GM18505 (cell line): ENCODE measurements at regions not wholly inside any gene's neighbourhood (a gene's known extent, or its start where the extent isn't known, plus 50 kb on each side); places are given as distances from the start of the nearest gene placed in this dataset.
"Not testable (repeated sequence)": the region's sequence is repeated elsewhere in the genome, so short reads cannot be mapped to it uniquely, and the experiment has no call there.

Experiments
- ATAC-seq: cut with Tn5 transposase; IDR thresholded peaks from one replicate; pipeline ENCODE4 v1.9.1; 2021; ENCODE audit not compliant: unreplicated experiment
- POLR2A ChIP-seq: IDR thresholded peaks from 4 replicates; pipeline ENCODE4 v1.6.1; 2011; ENCODE audit warnings: borderline replicate concordance; ENCODE audit not compliant: insufficient read depth, insufficient read length; ENCODE audit errors: extremely low read depth

DNA sequence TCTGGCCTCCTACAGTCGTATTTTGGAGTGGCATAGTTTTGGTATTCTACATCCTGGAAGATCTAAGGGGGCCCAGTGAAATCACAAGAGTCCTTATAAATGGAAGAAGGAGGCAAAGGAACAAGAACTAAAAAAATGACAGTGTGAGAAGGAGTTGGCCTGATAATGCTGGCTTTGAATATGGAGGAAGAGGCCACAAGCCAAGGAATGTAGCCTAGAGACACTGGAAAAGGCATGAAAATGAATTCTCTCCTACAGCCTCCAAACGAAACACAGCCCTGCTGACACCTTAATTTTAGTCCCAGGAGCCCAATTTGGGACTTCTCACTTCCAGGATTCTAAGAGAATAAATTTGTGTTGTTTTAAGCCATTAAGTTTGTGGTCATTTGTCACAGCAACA, 54.6 kb upstream of the LIPC start:
- no peak for ATAC-seq
- TF ChIP-seq POLR2A = no peak

DNA sequence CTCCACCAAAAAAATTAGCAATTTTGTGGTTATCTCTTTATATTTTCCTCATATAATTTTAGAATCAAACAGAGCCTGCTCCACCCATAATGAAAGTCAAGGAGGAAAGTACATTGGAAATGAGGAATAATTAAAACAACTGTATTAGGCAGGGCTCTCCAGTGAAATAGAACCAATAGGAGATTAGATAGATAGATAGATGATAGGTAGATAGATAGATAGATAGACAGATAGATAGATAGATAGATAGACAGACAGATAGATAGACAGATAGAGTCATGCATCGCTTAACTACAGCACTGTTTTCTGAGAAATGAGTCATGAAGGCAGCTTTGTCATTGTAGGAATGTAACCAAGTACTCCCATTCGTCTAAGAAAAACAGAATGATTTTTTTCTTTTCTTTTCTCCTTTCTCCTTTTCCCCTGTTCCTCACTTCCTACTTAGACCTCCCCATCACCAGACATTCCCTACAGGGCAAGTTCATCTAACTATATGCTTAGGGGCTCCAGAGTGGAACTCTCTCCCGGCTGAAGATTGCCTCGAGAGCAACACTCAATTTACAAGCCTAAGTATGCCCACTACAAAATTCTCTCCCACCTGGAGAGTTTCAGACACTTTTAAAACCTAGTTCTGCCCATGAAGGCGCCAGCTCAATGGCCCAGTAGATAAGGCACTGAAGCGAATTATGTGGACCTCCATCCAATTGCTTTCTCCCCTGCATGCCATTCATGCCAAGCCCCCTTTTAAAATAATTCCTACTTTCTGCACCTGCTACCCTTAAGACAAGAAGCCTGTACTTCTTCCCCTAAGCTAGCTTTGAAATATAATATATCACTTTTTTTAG, 53.3 kb upstream of the LIPC start:
- no peak for ATAC-seq
- no peak for TF ChIP-seq POLR2A

DNA sequence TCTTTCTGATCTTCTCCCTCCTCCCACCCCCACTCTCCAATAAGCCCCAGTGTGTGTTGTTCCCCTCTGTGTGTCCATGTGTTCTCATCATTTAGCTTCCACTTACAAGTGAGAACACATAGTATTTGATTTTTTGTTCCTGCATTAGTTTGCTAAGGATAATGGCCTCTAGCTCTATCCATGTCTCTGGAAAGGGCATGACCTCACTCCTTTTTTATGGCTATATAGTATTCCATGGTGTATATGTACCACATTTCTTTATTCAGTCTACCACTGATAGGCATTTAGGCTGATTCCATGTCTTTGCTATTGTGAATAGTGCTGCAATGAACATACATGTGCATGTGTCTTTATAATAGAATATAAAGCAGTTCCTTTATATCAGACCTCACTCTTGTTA, 52.3 kb upstream of the LIPC start:
- ATAC-seq = not testable (repeated sequence)

DNA sequence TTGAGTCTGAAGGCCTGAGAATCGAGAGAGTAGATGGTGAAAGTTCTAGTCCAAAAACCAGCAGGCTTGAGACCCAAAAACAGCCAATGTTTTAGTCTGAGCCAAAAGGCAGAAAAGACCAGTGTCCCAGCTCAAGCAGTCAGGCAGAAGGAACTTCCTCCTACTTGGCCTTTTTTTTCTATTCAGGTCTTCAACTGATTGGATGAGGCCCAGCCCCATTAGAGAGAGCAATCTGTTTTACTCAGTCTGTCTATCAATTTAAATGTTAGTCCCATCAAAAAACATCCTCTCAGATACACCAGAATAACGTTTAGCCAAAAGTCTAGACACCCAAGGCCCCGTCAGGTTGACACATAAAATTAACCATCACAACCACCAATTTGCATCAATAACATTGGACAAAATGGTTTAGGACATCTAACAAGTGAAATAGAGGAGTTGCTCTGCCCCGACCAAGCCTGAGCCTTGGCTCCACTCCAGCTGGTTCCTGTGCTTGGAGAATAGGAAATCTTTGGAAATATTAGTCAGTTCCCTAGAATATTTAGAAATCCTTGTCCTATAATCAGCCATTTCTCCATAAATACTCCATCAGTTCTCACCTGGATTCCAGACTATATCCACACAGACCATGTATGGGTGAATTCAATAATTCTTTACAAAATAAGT, 51.4 kb upstream of the LIPC start:
- no peak for ATAC-seq
- TF ChIP-seq POLR2A = no peak

DNA sequence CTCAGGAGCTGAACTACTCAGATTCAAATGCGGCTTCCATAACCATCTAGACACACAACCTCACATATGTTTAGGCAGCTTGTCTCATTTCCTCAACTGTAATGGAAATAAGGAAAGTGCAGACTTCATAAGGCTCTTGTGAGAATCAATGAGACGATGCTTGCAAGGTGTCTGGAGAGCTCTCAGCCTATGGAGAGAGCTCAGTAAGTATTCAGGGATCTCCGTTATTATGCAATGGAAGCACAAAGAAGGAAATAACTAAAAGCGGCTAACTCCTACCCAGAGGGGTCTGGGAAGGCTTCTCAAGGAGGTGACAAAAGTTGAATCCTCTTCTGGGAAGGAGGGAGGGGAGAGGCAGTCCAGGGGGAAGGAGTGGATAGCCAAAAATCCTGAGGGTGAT, 50.1 kb upstream of the LIPC start:
- ATAC-seq = no peak
- TF ChIP-seq POLR2A = no peak
